ENCODE measurements at regions not wholly inside any gene's neighbourhood (a gene's known extent, or its start where the extent isn't known, plus 50 kb on each side); places are given as distances from the start of the nearest gene placed in this dataset.

- TF ChIP-seq CBX8 (IDR thresholded peaks at IDR 0.05; ENCODE audit: borderline replicate concordance, low read depth, low read length) (no peak), CHD7 (IDR thresholded peaks at IDR 0.05; ENCODE audit: insufficient replicate concordance, low read length) (no peak)
Observed at GRCh38 chr10:33706191-33706590, 371.7 kb upstream of the NRP1 start (continued).

All from H1 (cell line).